ENCODE measurements at regions not wholly inside any gene's neighbourhood (a gene's known extent, or its start where the extent isn't known, plus 50 kb on each side); places are given as distances from the start of the nearest gene placed in this dataset.

DNA sequence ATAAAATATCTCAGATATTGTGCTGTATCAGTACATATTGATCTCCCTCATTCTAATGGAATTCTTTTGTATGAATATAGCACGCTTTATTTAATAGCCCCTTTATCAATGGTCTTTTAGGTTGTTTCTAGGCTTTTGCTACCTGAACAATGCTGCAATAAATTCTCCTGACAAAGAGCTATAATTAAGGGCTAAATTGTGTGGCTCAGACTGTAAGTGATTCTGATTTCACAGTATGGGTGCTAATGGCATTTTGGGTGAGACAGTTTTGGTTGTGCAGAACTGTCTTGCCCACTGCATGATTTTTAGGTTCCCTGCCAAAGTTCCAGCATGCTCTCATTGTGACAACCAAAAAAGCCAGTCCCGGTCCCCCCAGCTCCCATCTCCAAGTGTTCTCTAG, 363.2 kb downstream of the REEP3 start:
- Histone ChIP-seq H3K9me3 (ENCODE audit: control extremely low read depth in 1 of 3, control insufficient read depth in 2 of 3, insufficient read depth in 1 of 3, low read length in 2 of 3) (no peaks in the 10 kb centered on the region), H3K9ac (ENCODE audit: low read length) (no peak overlapping the region), H3K27ac (ENCODE audit: low read length in 2 of 2) (no peak overlapping the region), H3K36me3 (replicated peaks in 1 of 2; ENCODE audit: control extremely low read depth in 1 of 2, control insufficient read depth in 1 of 2, extremely low read depth in 1 of 2, insufficient read depth in 2 of 2, low read length in 1 of 2) (no peaks in the 10 kb centered on the region), H3K4me1 (ENCODE audit: control insufficient read depth in 2 of 2, insufficient read depth in 2 of 2, low read length in 2 of 2) (no peaks in the 10 kb centered on the region), H3K27me3 (replicated peaks in 1 of 4; ENCODE audit: control extremely low read depth in 1 of 4, control insufficient read depth in 3 of 4, insufficient read depth in 4 of 4, low read length in 3 of 4) (no peaks in the 10 kb centered on the region), H2AFZ (ENCODE audit: insufficient read depth, low read depth, low read length, poor library complexity, severe bottlenecking) (no peak overlapping the region), H3K4me2 (replicated peaks; ENCODE audit: low read depth, low read length, poor library complexity, severe bottlenecking) (no peak overlapping the region), H3K4me3 (ENCODE audit: control extremely low read depth in 1 of 5, extremely low read depth in 1 of 5, insufficient read depth in 1 of 5, low read depth in 2 of 5, low read length in 4 of 5) (no peak overlapping the region), H4K20me1 (ENCODE audit: control insufficient read depth, insufficient read depth, low read length, poor library complexity, severe bottlenecking) (no peaks in the 10 kb centered on the region), H3K79me2 (ENCODE audit: control insufficient read depth, insufficient read depth, low read length) (no peaks in the 10 kb centered on the region)
- no peak overlapping the region for H3K27ac Mint-ChIP-seq
- H3K27me3 Mint-ChIP-seq: peaks cover 18% of the 10 kb centered on the region
- no peak for TF ChIP-seq EZH2 (IDR thresholded peaks at IDR 0.05; ENCODE audit: borderline replicate concordance, insufficient read depth, low read depth, low read length, poor library complexity, severe bottlenecking)
- TF ChIP-seq, protein P1, sequence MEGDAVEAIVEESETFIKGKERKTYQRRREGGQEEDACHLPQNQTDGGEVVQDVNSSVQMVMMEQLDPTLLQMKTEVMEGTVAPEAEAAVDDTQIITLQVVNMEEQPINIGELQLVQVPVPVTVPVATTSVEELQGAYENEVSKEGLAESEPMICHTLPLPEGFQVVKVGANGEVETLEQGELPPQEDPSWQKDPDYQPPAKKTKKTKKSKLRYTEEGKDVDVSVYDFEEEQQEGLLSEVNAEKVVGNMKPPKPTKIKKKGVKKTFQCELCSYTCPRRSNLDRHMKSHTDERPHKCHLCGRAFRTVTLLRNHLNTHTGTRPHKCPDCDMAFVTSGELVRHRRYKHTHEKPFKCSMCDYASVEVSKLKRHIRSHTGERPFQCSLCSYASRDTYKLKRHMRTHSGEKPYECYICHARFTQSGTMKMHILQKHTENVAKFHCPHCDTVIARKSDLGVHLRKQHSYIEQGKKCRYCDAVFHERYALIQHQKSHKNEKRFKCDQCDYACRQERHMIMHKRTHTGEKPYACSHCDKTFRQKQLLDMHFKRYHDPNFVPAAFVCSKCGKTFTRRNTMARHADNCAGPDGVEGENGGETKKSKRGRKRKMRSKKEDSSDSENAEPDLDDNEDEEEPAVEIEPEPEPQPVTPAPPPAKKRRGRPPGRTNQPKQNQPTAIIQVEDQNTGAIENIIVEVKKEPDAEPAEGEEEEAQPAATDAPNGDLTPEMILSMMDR (IDR thresholded peaks at IDR 0.05): no peak
- intact Hi-C loops (cut with micrococcal nuclease): no loop called here
- no peaks in the 10 kb centered on the region for H3K9me3 Mint-ChIP-seq (ENCODE audit: insufficient read depth)
- CTCF ChIA-PET: no interaction called here
- H3K4me1 Mint-ChIP-seq: no peaks in the 10 kb centered on the region
- ATAC-seq (ENCODE audit: low read depth) (no peak), DNase-seq (no peak)
- POLR2A ChIA-PET: no interaction called here
- no peak overlapping the region for H3K4me3 Mint-ChIP-seq
- WGBS (ENCODE audit: insufficient coverage): no CpG with 5 or more reads among the region's 2 CpGs

GRCh38 chr10:63885156-63885555, 364.0 kb downstream of the REEP3 start:
- H3K27ac ChIP-seq (ENCODE audit: low read length in 2 of 2): no peak overlapping the region
- no peaks in the 10 kb centered on the region for H3K9me3 ChIP-seq (ENCODE audit: control extremely low read depth in 1 of 3, control insufficient read depth in 2 of 3, insufficient read depth in 1 of 3, low read length in 2 of 3)
- no peaks in the 10 kb centered on the region for H3K4me1 Mint-ChIP-seq
- H3K27me3 ChIP-seq (replicated peaks in 1 of 4; ENCODE audit: control extremely low read depth in 1 of 4, control insufficient read depth in 3 of 4, insufficient read depth in 4 of 4, low read length in 3 of 4): no peaks in the 10 kb centered on the region
- H3K4me3 ChIP-seq (ENCODE audit: control extremely low read depth in 1 of 5, extremely low read depth in 1 of 5, insufficient read depth in 1 of 5, low read depth in 2 of 5, low read length in 4 of 5): no peak overlapping the region
- no peak overlapping the region for H2AFZ ChIP-seq (ENCODE audit: insufficient read depth, low read depth, low read length, poor library complexity, severe bottlenecking)
- no peaks in the 10 kb centered on the region for H3K79me2 ChIP-seq (ENCODE audit: control insufficient read depth, insufficient read depth, low read length)
- no peaks in the 10 kb centered on the region for H3K4me1 ChIP-seq (ENCODE audit: control insufficient read depth in 2 of 2, insufficient read depth in 2 of 2, low read length in 2 of 2)
- no peak for ATAC-seq (ENCODE audit: low read depth)
- H3K27ac Mint-ChIP-seq: no peak overlapping the region
- no peak overlapping the region for H3K9ac ChIP-seq (ENCODE audit: low read length)
- no peak overlapping the region for H3K4me2 ChIP-seq (replicated peaks; ENCODE audit: low read depth, low read length, poor library complexity, severe bottlenecking)
- H3K9me3 Mint-ChIP-seq (ENCODE audit: insufficient read depth): no peaks in the 10 kb centered on the region
- H3K27me3 Mint-ChIP-seq: peaks cover 14% of the 10 kb centered on the region
- H4K20me1 ChIP-seq (ENCODE audit: control insufficient read depth, insufficient read depth, low read length, poor library complexity, severe bottlenecking): no peaks in the 10 kb centered on the region
- no peak overlapping the region for H3K4me3 Mint-ChIP-seq
- ChIA-PET POLR2A (no interaction called here), CTCF (no interaction called here)
- intact Hi-C loops (cut with micrococcal nuclease): no loop called here
- H3K36me3 ChIP-seq (replicated peaks in 1 of 2; ENCODE audit: control extremely low read depth in 1 of 2, control insufficient read depth in 1 of 2, extremely low read depth in 1 of 2, insufficient read depth in 2 of 2, low read length in 1 of 2): no peaks in the 10 kb centered on the region
- TF ChIP-seq, protein P1 (IDR thresholded peaks at IDR 0.05): no peak
- no peak for DNase-seq

Measured in B cell (primary cell).